Progenitor cell of endocrine pancreas (in vitro differentiated cells): ENCODE measurements at regions not wholly inside any gene's neighbourhood (a gene's known extent, or its start where the extent isn't known, plus 50 kb on each side); places are given as distances from the start of the nearest gene placed in this dataset.

Source experiments
- DNase-seq: peaks from one replicate; pipeline ENCODE4 v3.0.0; 2021; ENCODE audit warnings: low spot score; ENCODE audit not compliant: unreplicated experiment
- H3K27ac Mint-ChIP-seq: 2 replicates; pipeline ENCODE4 v1.8.0; 2021; ENCODE audit warnings: mild to moderate bottlenecking, moderate library complexity, mixed read lengths
- H3K27me3 Mint-ChIP-seq: 2 replicates; pipeline ENCODE4 v1.8.0; 2021; ENCODE audit warnings: mixed read lengths
- H3K36me3 Mint-ChIP-seq: 2 replicates; pipeline ENCODE4 v1.8.0; 2022; ENCODE audit warnings: mixed read lengths; ENCODE audit not compliant: insufficient read depth
- H3K4me1 Mint-ChIP-seq: 2 replicates; pipeline ENCODE4 v1.8.0; 2021; ENCODE audit warnings: low read depth, mixed read lengths
- H3K4me3 Mint-ChIP-seq: 2 replicates; pipeline ENCODE4 v1.8.0; 2021; ENCODE audit warnings: low read depth, mild to moderate bottlenecking, moderate library complexity, mixed read lengths
- H3K9me3 Mint-ChIP-seq: 2 replicates; pipeline ENCODE4 v1.8.0; 2021; ENCODE audit warnings: low read depth, mixed read lengths
- CTCF ChIP-seq: fragments of 200-600 bp; sonication (generic); IDR thresholded peaks from one replicate; pipeline ENCODE4 v1.5.0; 2021; ENCODE audit warnings: antibody characterized with exemption, mild to moderate bottlenecking; ENCODE audit not compliant: unreplicated experiment

- Mint-ChIP-seq H3K9me3 (no peaks in the 10 kb centered on the region), H3K27me3 (no peaks in the 10 kb centered on the region), H3K4me1 (peaks cover 10% of the 10 kb centered on the region), H3K27ac (no peak overlapping the region), H3K4me3 (no peak overlapping the region), H3K36me3 (no peaks in the 10 kb centered on the region)
- TF ChIP-seq CTCF = no peak
- no peak for DNase-seq
These were observed 100.1 kb upstream of the RBPJ start for GRCh38 chr4:26220696-26221095.

GRCh38 chr4:26223155-26223554 is 97.7 kb upstream of the RBPJ start:
- H3K4me3 Mint-ChIP-seq = no peak overlapping the region
- H3K27me3 Mint-ChIP-seq = no peaks in the 10 kb centered on the region
- no peak for DNase-seq
- no peak for TF ChIP-seq CTCF
- H3K27ac Mint-ChIP-seq = no peak overlapping the region
- H3K36me3 Mint-ChIP-seq = no peaks in the 10 kb centered on the region
- no peaks in the 10 kb centered on the region for H3K9me3 Mint-ChIP-seq
- peaks cover 17% of the 10 kb centered on the region for H3K4me1 Mint-ChIP-seq

GRCh38 chr4:26226629-26227376 is 94.0 kb upstream of the RBPJ start:
- Mint-ChIP-seq H3K36me3 (no peaks in the 10 kb centered on the region), H3K27me3 (no peaks in the 10 kb centered on the region), H3K9me3 (no peaks in the 10 kb centered on the region), H3K4me1 (peaks cover 20% of the 10 kb centered on the region), H3K4me3 (no peak overlapping the region), H3K27ac (no peak overlapping the region)
- DNase-seq = no peak
- no peak for TF ChIP-seq CTCF

GRCh38 chr4:26227601-26228229 is 93.1 kb upstream of the RBPJ start:
- no peak for DNase-seq
- Mint-ChIP-seq H3K36me3 (no peaks in the 10 kb centered on the region), H3K4me1 (peaks cover 20% of the 10 kb centered on the region), H3K27ac (peak overlapping the region; percentile 88), H3K9me3 (no peaks in the 10 kb centered on the region), H3K4me3 (no peak overlapping the region), H3K27me3 (no peaks in the 10 kb centered on the region)
- no peak for TF ChIP-seq CTCF

- H3K27me3 Mint-ChIP-seq = no peaks in the 10 kb centered on the region
- H3K36me3 Mint-ChIP-seq = no peaks in the 10 kb centered on the region
- H3K4me1 Mint-ChIP-seq = peaks cover 20% of the 10 kb centered on the region
- H3K9me3 Mint-ChIP-seq = no peaks in the 10 kb centered on the region
- no peak overlapping the region for H3K4me3 Mint-ChIP-seq
- no peak overlapping the region for H3K27ac Mint-ChIP-seq
- DNase-seq = no peak
- no peak for TF ChIP-seq CTCF
These were observed 91.9 kb upstream of the RBPJ start for GRCh38 chr4:26228883-26229282.
